Left lung (tissue), 4 donors: ENCODE measurements at regions not wholly inside any gene's neighbourhood (a gene's known extent, or its start where the extent isn't known, plus 50 kb on each side); places are given as distances from the start of the nearest gene placed in this dataset.

Experiments used
- ATAC-seq: fragments of 200-7000 bp; cut with Tn5 transposase; one replicate; pipeline ENCODE4 v1.9.1; 2020; ENCODE audit warnings: moderate library complexity
- DNase-seq, 4 donors: peaks; one replicate each; pipeline ENCODE4 v3.0.0-alpha.2; 2013 to 2020
- H3K27ac ChIP-seq, 2 donors: fragments of 200-600 bp; sonication (generic) in 1 of 2; one replicate each; pipeline versions ENCODE4 v1.5.0 to v1.8.0; 2020 to 2021
- H3K27me3 ChIP-seq, 2 donors: fragments of 200-600 bp; sonication (generic) in 1 of 2; one replicate each; pipeline versions ENCODE4 v1.5.0 to v1.8.0; 2020 to 2021
- H3K36me3 ChIP-seq, 2 donors: fragments of 200-600 bp; sonication (generic) in 1 of 2; one replicate each; pipeline versions ENCODE4 v1.5.0 to v1.8.0; 2020 to 2021
- H3K4me1 ChIP-seq, 2 donors: fragments of 200-600 bp; one replicate each; pipeline ENCODE4 v1.8.0; 2021
- H3K4me3 ChIP-seq, 2 donors: fragments of 200-600 bp; sonication (generic) in 1 of 2; one replicate each; pipeline versions ENCODE4 v1.5.0 to v1.8.0; 2020 to 2021; ENCODE audit warnings: mild to moderate bottlenecking in 1 of 2
- H3K9me3 ChIP-seq, 2 donors: fragments of 200-600 bp; sonication (generic) in 1 of 2; one replicate each; pipeline versions ENCODE4 v1.5.0 to v1.8.0; 2020 to 2021
- CTCF ChIP-seq, 2 donors: fragments of 200-600 bp; sonication (generic) in 1 of 2; IDR thresholded peaks; one replicate each; pipeline versions ENCODE4 v1.5.0 to v1.8.0; 2021; ENCODE audit warnings: antibody characterized with exemption in 2 of 2
- intact Hi-C, 2 donors: fragments of 100-400 bp; cut with DNase I; formaldehyde crosslinking; loops; one replicate each; pipeline versions ENCODE4 v1.11.2 to v1.14.2; 2022
- donor health status: DM: no; HTN: yes; CAD: no.
- donor health status: DM: no; HTN: no; CAD: no.

GRCh38 chr7:79936281-79936983, 198.2 kb upstream of the GNAI1 start:
- Histone ChIP-seq H3K27ac (no peak overlapping the region), H3K27me3 (no peaks in the 10 kb centered on the region), H3K4me1 (no peaks in the 10 kb centered on the region), H3K4me3 (no peak overlapping the region), H3K9me3 (no peaks in the 10 kb centered on the region), H3K36me3 (no peaks in the 10 kb centered on the region)
- TF ChIP-seq CTCF (IDR thresholded peaks at IDR 0.05): no peak
- ATAC-seq: no peak
- intact Hi-C loops: no loop called here
- DNase-seq: no peak

DNA sequence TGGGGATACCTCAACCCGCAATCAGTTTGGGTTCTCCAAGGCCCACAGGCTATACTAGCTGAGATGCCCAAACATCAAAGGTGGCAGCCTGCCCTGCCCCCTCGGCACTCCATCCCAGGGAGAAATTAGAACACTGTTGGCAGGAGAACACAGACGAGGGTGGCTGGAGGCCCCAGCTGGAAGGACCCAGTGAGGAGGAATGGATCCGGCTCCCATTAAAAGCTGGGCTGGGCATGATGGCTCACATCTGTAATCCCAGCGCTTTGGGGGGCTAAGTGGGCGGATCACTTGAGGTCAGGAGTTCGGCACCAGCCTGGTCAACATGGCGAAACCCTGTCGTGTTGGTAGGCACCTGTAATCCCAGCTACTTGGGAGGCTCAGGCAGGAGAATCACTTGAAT, 199.9 kb upstream of the GNAI1 start:
- no peaks in the 10 kb centered on the region for H3K9me3 ChIP-seq
- intact Hi-C loops: no loop called here
- no peaks in the 10 kb centered on the region for H3K27me3 ChIP-seq
- no peak overlapping the region for H3K4me3 ChIP-seq
- no peak for DNase-seq
- no peak for TF ChIP-seq CTCF (IDR thresholded peaks at IDR 0.05)
- H3K27ac ChIP-seq: no peak overlapping the region
- H3K36me3 ChIP-seq: no peaks in the 10 kb centered on the region
- ATAC-seq: no peak
- H3K4me1 ChIP-seq: no peaks in the 10 kb centered on the region

DNA sequence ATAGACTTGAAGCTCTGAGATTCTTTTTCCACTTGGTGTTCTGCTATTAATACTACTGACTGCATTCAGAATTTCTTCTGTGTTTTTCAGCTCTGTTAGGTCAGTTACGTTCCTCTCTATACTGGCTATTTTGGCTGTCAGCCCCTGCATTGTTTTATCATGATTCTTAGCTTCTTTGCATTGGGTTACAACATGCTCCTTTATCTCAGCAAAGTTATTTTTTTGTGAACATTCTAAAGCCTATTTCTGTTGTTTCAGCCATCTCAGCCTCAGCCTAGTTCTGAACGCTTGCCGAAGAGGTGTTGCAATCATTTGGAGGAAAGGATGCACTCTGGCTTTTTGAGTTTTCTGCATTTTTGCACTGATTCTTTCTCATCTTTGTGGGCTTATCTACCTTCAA, 201.5 kb upstream of the GNAI1 start:
- intact Hi-C loops: no loop called here
- no peak overlapping the region for H3K27ac ChIP-seq
- H3K9me3 ChIP-seq: no peaks in the 10 kb centered on the region
- no peak overlapping the region for H3K4me3 ChIP-seq
- H3K27me3 ChIP-seq: no peaks in the 10 kb centered on the region
- H3K36me3 ChIP-seq: no peaks in the 10 kb centered on the region
- DNase-seq: peak in 1 of 4 donors; percentile 3
- no peaks in the 10 kb centered on the region for H3K4me1 ChIP-seq
- no peak for TF ChIP-seq CTCF (IDR thresholded peaks at IDR 0.05)
- no peak for ATAC-seq

DNA sequence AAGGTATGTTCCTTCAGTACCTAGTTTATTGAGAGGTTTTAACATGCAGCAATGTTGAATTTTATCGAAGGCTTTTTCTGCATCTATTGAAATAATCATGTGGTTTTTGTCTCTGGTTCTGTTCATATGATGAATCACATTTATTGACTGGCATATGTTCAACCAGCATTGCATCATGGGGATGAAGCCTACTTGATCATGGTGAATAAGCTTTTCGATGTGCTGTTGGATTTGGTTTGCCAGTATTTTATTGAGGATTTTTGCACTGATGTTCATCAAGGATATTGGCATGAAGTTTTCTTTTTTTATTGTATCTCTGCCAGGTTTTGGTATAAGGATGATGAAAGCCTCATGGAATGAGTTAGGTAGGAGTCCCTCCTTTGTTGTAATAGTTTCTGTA, 204.0 kb upstream of the GNAI1 start:
- no peak for DNase-seq
- no peak for ATAC-seq
- Histone ChIP-seq H3K9me3 (no peaks in the 10 kb centered on the region), H3K4me3 (no peak overlapping the region), H3K27me3 (no peaks in the 10 kb centered on the region), H3K4me1 (no peaks in the 10 kb centered on the region), H3K27ac (no peak overlapping the region), H3K36me3 (no peaks in the 10 kb centered on the region)
- intact Hi-C loops: no loop called here
- no peak for TF ChIP-seq CTCF (IDR thresholded peaks at IDR 0.05)

- Histone ChIP-seq H3K4me3 (no peak overlapping the region), H3K36me3 (no peaks in the 10 kb centered on the region), H3K27me3 (no peaks in the 10 kb centered on the region), H3K27ac (no peak overlapping the region), H3K9me3 (peaks cover 0 to 7% of the 10 kb centered on the region in 2 donors), H3K4me1 (no peaks in the 10 kb centered on the region)
- no peak for TF ChIP-seq CTCF (IDR thresholded peaks at IDR 0.05)
- DNase-seq: no peak
- intact Hi-C loops: no loop called here
- ATAC-seq: no peak
These were observed 207.5 kb upstream of the GNAI1 start for GRCh38 chr7:79927116-79927515.
